ENCODE measurements at regions not wholly inside any gene's neighbourhood (a gene's known extent, or its start where the extent isn't known, plus 50 kb on each side); places are given as distances from the start of the nearest gene placed in this dataset.

GRCh38 chr3:73848173-73848906 is 223.6 kb upstream of the PDZRN3 start:
- peak; percentile 72 to 77 (median 72) for TF ChIP-seq CTCF (IDR thresholded peaks at IDR 0.05)
- no peak for TF ChIP-seq POLR2AphosphoS5 (IDR thresholded peaks at IDR 0.05)
